ENCODE measurements at regions not wholly inside any gene's neighbourhood (a gene's known extent, or its start where the extent isn't known, plus 50 kb on each side); places are given as distances from the start of the nearest gene placed in this dataset.

DNA sequence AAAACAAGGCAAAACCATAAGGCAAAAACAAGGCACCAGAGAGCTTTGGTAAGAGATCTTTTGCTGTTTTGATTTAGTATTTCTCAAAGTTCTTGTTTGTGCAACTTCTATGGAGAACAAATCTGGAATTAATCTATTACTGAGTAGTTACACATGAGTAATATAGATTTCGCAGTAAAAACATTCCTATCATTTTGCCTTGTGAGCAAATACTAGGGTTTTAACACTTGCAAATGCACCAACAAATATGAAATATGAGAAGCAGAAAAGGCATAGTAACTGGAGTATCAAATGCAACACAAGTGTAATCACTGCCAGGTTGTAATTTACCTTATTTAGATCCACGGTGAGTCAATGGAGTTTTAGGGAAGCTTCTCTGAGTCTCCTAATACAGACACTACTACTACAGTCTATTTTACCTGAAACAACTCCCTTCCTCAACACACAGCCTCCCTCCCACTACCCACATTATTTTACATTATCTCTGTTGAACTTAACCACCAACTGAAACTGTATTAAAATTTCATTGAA, 324.1 kb downstream of the FLRT2 start (continued):
- TF ChIP-seq, protein P1, sequence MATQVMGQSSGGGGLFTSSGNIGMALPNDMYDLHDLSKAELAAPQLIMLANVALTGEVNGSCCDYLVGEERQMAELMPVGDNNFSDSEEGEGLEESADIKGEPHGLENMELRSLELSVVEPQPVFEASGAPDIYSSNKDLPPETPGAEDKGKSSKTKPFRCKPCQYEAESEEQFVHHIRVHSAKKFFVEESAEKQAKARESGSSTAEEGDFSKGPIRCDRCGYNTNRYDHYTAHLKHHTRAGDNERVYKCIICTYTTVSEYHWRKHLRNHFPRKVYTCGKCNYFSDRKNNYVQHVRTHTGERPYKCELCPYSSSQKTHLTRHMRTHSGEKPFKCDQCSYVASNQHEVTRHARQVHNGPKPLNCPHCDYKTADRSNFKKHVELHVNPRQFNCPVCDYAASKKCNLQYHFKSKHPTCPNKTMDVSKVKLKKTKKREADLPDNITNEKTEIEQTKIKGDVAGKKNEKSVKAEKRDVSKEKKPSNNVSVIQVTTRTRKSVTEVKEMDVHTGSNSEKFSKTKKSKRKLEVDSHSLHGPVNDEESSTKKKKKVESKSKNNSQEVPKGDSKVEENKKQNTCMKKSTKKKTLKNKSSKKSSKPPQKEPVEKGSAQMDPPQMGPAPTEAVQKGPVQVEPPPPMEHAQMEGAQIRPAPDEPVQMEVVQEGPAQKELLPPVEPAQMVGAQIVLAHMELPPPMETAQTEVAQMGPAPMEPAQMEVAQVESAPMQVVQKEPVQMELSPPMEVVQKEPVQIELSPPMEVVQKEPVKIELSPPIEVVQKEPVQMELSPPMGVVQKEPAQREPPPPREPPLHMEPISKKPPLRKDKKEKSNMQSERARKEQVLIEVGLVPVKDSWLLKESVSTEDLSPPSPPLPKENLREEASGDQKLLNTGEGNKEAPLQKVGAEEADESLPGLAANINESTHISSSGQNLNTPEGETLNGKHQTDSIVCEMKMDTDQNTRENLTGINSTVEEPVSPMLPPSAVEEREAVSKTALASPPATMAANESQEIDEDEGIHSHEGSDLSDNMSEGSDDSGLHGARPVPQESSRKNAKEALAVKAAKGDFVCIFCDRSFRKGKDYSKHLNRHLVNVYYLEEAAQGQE (IDR thresholded peaks at IDR 0.05; ENCODE audit: unreplicated experiment) = no peak
- no peak for TF ChIP-seq EZH2 (IDR thresholded peaks at IDR 0.05; ENCODE audit: low read depth, unreplicated experiment)
- TF ChIP-seq, protein P2, sequence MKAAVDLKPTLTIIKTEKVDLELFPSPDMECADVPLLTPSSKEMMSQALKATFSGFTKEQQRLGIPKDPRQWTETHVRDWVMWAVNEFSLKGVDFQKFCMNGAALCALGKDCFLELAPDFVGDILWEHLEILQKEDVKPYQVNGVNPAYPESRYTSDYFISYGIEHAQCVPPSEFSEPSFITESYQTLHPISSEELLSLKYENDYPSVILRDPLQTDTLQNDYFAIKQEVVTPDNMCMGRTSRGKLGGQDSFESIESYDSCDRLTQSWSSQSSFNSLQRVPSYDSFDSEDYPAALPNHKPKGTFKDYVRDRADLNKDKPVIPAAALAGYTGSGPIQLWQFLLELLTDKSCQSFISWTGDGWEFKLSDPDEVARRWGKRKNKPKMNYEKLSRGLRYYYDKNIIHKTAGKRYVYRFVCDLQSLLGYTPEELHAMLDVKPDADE (IDR thresholded peaks at IDR 0.05) = no peak
- TF ChIP-seq ZNF331 (CRISPR knock-in tag; IDR thresholded peaks at IDR 0.05; ENCODE audit: low read depth) = no peak
- TF ChIP-seq STAT1 (IDR thresholded peaks at IDR 0.05; ENCODE audit: unreplicated experiment) = no peak
- TF ChIP-seq, protein P3, sequence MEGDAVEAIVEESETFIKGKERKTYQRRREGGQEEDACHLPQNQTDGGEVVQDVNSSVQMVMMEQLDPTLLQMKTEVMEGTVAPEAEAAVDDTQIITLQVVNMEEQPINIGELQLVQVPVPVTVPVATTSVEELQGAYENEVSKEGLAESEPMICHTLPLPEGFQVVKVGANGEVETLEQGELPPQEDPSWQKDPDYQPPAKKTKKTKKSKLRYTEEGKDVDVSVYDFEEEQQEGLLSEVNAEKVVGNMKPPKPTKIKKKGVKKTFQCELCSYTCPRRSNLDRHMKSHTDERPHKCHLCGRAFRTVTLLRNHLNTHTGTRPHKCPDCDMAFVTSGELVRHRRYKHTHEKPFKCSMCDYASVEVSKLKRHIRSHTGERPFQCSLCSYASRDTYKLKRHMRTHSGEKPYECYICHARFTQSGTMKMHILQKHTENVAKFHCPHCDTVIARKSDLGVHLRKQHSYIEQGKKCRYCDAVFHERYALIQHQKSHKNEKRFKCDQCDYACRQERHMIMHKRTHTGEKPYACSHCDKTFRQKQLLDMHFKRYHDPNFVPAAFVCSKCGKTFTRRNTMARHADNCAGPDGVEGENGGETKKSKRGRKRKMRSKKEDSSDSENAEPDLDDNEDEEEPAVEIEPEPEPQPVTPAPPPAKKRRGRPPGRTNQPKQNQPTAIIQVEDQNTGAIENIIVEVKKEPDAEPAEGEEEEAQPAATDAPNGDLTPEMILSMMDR (conservative IDR thresholded peaks at IDR 0.05; ENCODE audit: low read depth in 2 of 2) = no peak
- no peak for TF ChIP-seq JUNB (IDR thresholded peaks at IDR 0.05; ENCODE audit: unreplicated experiment)
- TF ChIP-seq EZH2phosphoT487 (IDR thresholded peaks at IDR 0.05; ENCODE audit: unreplicated experiment) = no peak
- no peak for TF ChIP-seq CREB1 (CRISPR knock-in tag; IDR thresholded peaks at IDR 0.05; ENCODE audit: low read depth)

DNA sequence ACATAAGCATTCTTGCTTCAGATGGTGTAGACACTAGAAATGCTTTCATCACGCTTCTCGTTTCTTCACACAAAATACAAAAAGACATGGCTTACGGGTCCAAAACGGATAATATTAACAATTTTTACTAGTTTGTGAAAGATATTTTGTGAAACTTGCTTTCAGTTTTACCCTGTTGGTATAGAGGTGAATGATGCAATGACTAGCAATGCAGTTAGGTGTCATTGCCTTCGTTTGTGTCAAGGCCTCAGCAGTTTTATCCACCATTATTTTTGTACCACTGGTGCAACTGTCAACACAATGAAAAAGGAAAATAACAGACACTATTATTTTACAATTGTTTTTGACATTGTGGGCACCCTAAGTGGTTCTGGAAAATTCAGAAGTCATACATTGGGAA, 323.0 kb downstream of the FLRT2 start:
- Mint-ChIP-seq H3K4me3 (no peak overlapping the region), H3K4me1 (no peaks in the 10 kb centered on the region), H3K27ac (no peak overlapping the region), H3K36me3 (ENCODE audit: low read depth) (no peaks in the 10 kb centered on the region), H3K9me3 (no peaks in the 10 kb centered on the region), H3K27me3 (ENCODE audit: insufficient read depth, low read depth, poor library complexity) (no peaks in the 10 kb centered on the region)
- H3K4me2 ChIP-seq = no peak overlapping the region
- no peaks in the 10 kb centered on the region for H3K4me1 ChIP-seq (ENCODE audit: insufficient read depth)
- H3F3A ChIP-seq (replicated peaks; ENCODE audit: low read depth) = no peaks in the 10 kb centered on the region
- no peaks in the 10 kb centered on the region for H3K79me2 ChIP-seq (replicated peaks; ENCODE audit: insufficient read depth)
- H4K20me1 ChIP-seq (replicated peaks; ENCODE audit: insufficient read depth) = no peaks in the 10 kb centered on the region
- ATAC-seq (no peak), DNase-seq (ENCODE audit: low spot score) (no peak)
- H3K36me3 ChIP-seq (ENCODE audit: insufficient read depth) = no peaks in the 10 kb centered on the region
- H2AFZ ChIP-seq = no peak overlapping the region
- H3K4me3 ChIP-seq = no peak overlapping the region
- H3K27ac ChIP-seq (ENCODE audit: low read depth) = no peak overlapping the region
- H3K27me3 ChIP-seq (ENCODE audit: insufficient read depth) = no peaks in the 10 kb centered on the region
- 0 out of 2 replicates have a peak, but pooled peaks cover 3% of the 10 kb centered on the region for H3K9me2 ChIP-seq (ENCODE audit: insufficient read depth)
- TF ChIP-seq, protein P3 (conservative IDR thresholded peaks at IDR 0.05; ENCODE audit: low read depth in 2 of 2) = no peak
- TF ChIP-seq EZH2 (IDR thresholded peaks at IDR 0.05; ENCODE audit: low read depth, unreplicated experiment) (no peak), NANOG (IDR thresholded peaks at IDR 0.05; ENCODE audit: borderline replicate concordance) (no peak)
- TF ChIP-seq, protein P1 (IDR thresholded peaks at IDR 0.05; ENCODE audit: unreplicated experiment) = no peak

Measured in GM23338 (cell line).